OCI-LY7 (cell line): ENCODE measurements at regions not wholly inside any gene's neighbourhood (a gene's known extent, or its start where the extent isn't known, plus 50 kb on each side); places are given as distances from the start of the nearest gene placed in this dataset.

Experiments used
- EZH2phosphoT487 ChIP-seq: fragments of 200-600 bp; sonication (generic); IDR thresholded peaks from 2 replicates; pipeline ENCODE4 v1.6.1; 2018; ENCODE audit warnings: low read depth, borderline replicate concordance, mild to moderate bottlenecking, mixed run types, antibody characterized with exemption, low read length, moderate library complexity, mixed read lengths
- TF ChIP-seq, protein P1 (sequence below): fragments of 200-600 bp; sonication (generic); conservative IDR thresholded peaks from 2 replicates; pipeline ENCODE4 v1.5.1; 2014; ENCODE audit warnings: mild to moderate bottlenecking, antibody characterized with exemption, low read length, moderate library complexity, mixed read lengths

- TF ChIP-seq, protein P1, sequence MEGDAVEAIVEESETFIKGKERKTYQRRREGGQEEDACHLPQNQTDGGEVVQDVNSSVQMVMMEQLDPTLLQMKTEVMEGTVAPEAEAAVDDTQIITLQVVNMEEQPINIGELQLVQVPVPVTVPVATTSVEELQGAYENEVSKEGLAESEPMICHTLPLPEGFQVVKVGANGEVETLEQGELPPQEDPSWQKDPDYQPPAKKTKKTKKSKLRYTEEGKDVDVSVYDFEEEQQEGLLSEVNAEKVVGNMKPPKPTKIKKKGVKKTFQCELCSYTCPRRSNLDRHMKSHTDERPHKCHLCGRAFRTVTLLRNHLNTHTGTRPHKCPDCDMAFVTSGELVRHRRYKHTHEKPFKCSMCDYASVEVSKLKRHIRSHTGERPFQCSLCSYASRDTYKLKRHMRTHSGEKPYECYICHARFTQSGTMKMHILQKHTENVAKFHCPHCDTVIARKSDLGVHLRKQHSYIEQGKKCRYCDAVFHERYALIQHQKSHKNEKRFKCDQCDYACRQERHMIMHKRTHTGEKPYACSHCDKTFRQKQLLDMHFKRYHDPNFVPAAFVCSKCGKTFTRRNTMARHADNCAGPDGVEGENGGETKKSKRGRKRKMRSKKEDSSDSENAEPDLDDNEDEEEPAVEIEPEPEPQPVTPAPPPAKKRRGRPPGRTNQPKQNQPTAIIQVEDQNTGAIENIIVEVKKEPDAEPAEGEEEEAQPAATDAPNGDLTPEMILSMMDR: no peak
- TF ChIP-seq EZH2phosphoT487: no peak
These were observed 344.8 kb downstream of the SIPA1L2 start for GRCh38 chr1:232285138-232285537.
